ENCODE measurements at regions not wholly inside any gene's neighbourhood (a gene's known extent, or its start where the extent isn't known, plus 50 kb on each side); places are given as distances from the start of the nearest gene placed in this dataset.

DNA sequence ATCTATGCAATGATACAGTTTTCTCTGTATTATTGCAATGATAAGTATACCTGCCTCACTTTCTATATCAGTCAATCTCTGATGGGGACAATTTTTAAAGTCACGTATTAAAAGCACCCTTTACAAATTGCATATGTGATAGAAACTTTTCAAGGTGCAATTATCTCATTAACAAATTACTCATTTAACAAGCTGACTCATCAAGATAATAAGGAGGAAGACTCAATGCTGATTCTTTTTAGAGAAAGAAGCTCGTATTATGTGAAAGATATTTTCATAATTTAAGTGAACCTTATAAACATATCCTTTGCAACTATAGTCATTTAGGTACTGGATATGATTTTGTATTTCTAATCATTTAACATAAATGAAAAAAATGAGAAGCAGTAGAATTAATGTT is 1080.9 kb upstream of the TENM3 start:
- 77 to 85% (median 81%) methylated on average over 2 of the region's 2 CpGs for WGBS, 4 donors
- Histone ChIP-seq H3K4me1 (no peaks in the 10 kb centered on the region), H3K27me3 (no peaks in the 10 kb centered on the region), H3K4me3 (no peak overlapping the region), H3K27ac (no peak overlapping the region), H3K9me3 (no peaks in the 10 kb centered on the region), H3K36me3 (no peaks in the 10 kb centered on the region)
- intact Hi-C loops (cut with DNase I), result no loop called here
- DNase-seq, result no peak
- no peak for TF ChIP-seq POLR2A (IDR thresholded peaks at IDR 0.05)
- TF ChIP-seq, protein P1, sequence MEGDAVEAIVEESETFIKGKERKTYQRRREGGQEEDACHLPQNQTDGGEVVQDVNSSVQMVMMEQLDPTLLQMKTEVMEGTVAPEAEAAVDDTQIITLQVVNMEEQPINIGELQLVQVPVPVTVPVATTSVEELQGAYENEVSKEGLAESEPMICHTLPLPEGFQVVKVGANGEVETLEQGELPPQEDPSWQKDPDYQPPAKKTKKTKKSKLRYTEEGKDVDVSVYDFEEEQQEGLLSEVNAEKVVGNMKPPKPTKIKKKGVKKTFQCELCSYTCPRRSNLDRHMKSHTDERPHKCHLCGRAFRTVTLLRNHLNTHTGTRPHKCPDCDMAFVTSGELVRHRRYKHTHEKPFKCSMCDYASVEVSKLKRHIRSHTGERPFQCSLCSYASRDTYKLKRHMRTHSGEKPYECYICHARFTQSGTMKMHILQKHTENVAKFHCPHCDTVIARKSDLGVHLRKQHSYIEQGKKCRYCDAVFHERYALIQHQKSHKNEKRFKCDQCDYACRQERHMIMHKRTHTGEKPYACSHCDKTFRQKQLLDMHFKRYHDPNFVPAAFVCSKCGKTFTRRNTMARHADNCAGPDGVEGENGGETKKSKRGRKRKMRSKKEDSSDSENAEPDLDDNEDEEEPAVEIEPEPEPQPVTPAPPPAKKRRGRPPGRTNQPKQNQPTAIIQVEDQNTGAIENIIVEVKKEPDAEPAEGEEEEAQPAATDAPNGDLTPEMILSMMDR (IDR thresholded peaks at IDR 0.05), result no peak
- no peak for ATAC-seq

DNA sequence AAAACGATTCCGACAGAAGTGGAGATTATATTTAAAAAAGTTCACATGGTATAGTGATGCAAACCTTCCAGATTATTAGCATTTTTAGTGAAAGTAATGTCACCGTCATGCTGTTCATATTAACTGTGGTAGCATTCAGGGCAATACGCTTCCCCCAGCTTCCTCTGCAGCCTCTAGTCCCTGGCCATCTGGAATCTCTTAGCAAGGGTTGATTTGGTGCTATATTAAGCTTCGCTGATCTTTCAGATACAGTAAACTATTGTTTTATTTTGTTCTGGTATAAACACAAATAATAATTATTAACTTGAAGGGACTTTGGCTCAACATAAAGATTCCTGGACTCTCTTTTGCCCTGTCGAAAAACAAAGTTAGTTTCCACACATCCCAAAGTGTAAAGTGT is 1080.5 kb upstream of the TENM3 start:
- H3K9me3 ChIP-seq, result no peaks in the 10 kb centered on the region
- intact Hi-C loops (cut with DNase I), result no loop called here
- WGBS, 4 donors, result 75 to 84% (median 80%) methylated on average over 6 of the region's 6 CpGs
- DNase-seq (no peak), ATAC-seq (no peak)
- no peaks in the 10 kb centered on the region for H3K27me3 ChIP-seq
- no peak for TF ChIP-seq POLR2A (IDR thresholded peaks at IDR 0.05)
- TF ChIP-seq, protein P1 (IDR thresholded peaks at IDR 0.05), result no peak
- no peak overlapping the region for H3K27ac ChIP-seq
- no peak overlapping the region for H3K4me3 ChIP-seq
- no peaks in the 10 kb centered on the region for H3K36me3 ChIP-seq
- H3K4me1 ChIP-seq, result no peaks in the 10 kb centered on the region

GRCh38 chr4:181166742-181167399 is 1076.3 kb upstream of the TENM3 start:
- no peaks in the 10 kb centered on the region for H3K36me3 ChIP-seq
- WGBS, 4 donors, result 47 to 52% (median 49%) methylated on average over 6 of the region's 6 CpGs
- no peak overlapping the region for H3K27ac ChIP-seq
- no peaks in the 10 kb centered on the region for H3K27me3 ChIP-seq
- H3K9me3 ChIP-seq, result no peaks in the 10 kb centered on the region
- no peaks in the 10 kb centered on the region for H3K4me1 ChIP-seq
- no peak overlapping the region for H3K4me3 ChIP-seq
- TF ChIP-seq POLR2A (IDR thresholded peaks at IDR 0.05), result no peak
- TF ChIP-seq, protein P1 (IDR thresholded peaks at IDR 0.05), result no peak
- intact Hi-C loops (cut with DNase I), result no loop called here
- DNase-seq (no peak), ATAC-seq (no peak)

DNA sequence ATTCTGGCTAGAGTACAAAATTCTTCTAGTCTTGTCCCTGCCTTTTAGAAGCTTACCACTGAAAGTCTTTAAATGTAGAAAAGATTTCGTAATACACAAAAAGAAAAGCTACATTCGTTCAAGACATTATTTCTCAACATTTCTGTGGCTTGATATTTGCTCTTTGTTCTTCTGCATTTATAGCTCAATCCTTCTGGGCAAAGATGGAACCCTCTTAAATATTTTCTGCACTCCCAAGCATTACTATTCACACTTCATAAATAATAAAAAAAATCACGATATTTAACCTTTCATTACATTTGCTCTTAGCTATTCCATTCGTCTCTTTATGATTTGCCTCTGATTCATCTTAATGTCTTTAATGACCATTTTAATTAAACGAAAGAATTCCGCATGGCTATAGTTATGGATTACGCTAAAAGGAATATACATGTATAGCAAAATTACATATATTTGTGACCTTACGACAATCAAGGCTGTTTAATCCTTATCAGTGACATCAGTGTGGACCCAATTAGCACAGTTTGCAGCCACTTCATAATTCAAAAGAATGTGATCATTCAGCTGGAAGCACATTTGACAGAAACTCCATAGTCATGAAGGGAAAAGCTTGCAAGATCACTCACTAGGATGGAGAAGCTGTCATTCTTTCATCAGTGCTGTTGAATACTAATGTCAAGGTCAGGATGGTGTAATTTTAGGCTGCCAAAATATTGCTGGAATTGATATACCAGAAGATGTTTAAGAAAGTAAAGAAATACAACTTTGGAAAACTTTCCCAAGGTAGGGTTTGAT is 1075.0 kb upstream of the TENM3 start:
- no peak overlapping the region for H3K27ac ChIP-seq
- H3K4me3 ChIP-seq, result no peak overlapping the region
- TF ChIP-seq POLR2A (IDR thresholded peaks at IDR 0.05), result no peak
- TF ChIP-seq, protein P1 (IDR thresholded peaks at IDR 0.05), result no peak
- H3K27me3 ChIP-seq, result no peaks in the 10 kb centered on the region
- ATAC-seq (no peak), DNase-seq (no peak)
- 82 to 87% (median 85%) methylated on average over 8 of the region's 8 CpGs for WGBS, 4 donors
- intact Hi-C loops (cut with DNase I), result no loop called here
- H3K36me3 ChIP-seq, result no peaks in the 10 kb centered on the region
- H3K9me3 ChIP-seq, result no peaks in the 10 kb centered on the region
- no peaks in the 10 kb centered on the region for H3K4me1 ChIP-seq

Data from heart left ventricle (tissue), 16 donors.